Esophagus muscularis mucosa (tissue), 4 donors: ENCODE measurements at regions not wholly inside any gene's neighbourhood (a gene's known extent, or its start where the extent isn't known, plus 50 kb on each side); places are given as distances from the start of the nearest gene placed in this dataset.
A peak's percentile ranks its signal among the peaks of the same experiment; 100 is the strongest.

ENCODE experiments used
- DNase-seq: peaks from one replicate; pipeline ENCODE4 v3.0.0-alpha.2; 2017; ENCODE audit errors: extremely low spot score
- H3K27ac ChIP-seq, 4 donors: fragments of 200-600 bp; sonication (generic); replicated peaks in 1 of 4; 1 replicate in 3 of 4; 2 replicates in 1 of 4; pipeline ENCODE4 v1.5.1; 2016 to 2019; ENCODE audit warnings: mild to moderate bottlenecking in 1 of 4
- H3K27me3 ChIP-seq, 4 donors: fragments of 200-600 bp; sonication (generic); one replicate each; pipeline versions ENCODE4 v1.5.1 to v1.6.0; 2016 to 2019
- H3K36me3 ChIP-seq, 4 donors: fragments of 200-600 bp; sonication (generic); one replicate each; pipeline ENCODE4 v1.5.1; 2016 to 2019
- H3K4me1 ChIP-seq, 4 donors: fragments of 200-600 bp; sonication (generic); one replicate each; pipeline ENCODE4 v1.5.1; 2016 to 2019
- H3K4me3 ChIP-seq, 4 donors: fragments of 200-600 bp; sonication (generic); 1 replicate in 2 of 4; 2 replicates in 2 of 4; pipeline ENCODE4 v1.5.1; 2016 to 2019; ENCODE audit warnings: mild to moderate bottlenecking in 4 of 4, moderate library complexity in 1 of 4
- H3K9me3 ChIP-seq, 4 donors: fragments of 200-600 bp; sonication (generic); 1 replicate in 3 of 4; 2 replicates in 1 of 4; pipeline ENCODE4 v1.5.1; 2016 to 2019
- EP300 ChIP-seq: sonication (generic); formaldehyde crosslinking; IDR thresholded peaks from one replicate; pipeline ENCODE4 v1.6.1; 2017; ENCODE audit warnings: antibody characterized with exemption
- POLR2A ChIP-seq: fragments of 450-650 bp; IDR thresholded peaks from one replicate; pipeline ENCODE4 v1.6.1; 2017; ENCODE audit warnings: antibody characterized with exemption, moderate library complexity, mild to moderate bottlenecking, low read depth
- POLR2AphosphoS5 ChIP-seq, 2 donors: sonication (generic); formaldehyde crosslinking; IDR thresholded peaks; one replicate each; pipeline ENCODE4 v1.6.1; 2017; ENCODE audit warnings: antibody characterized with exemption in 2 of 2
- WGBS: methylation state at CpG from one replicate; pipeline ENCODE4 v1.1.5; 2018; 5-methylcytosine and 5-hydroxymethylcytosine counted together
- intact Hi-C: fragments of 100-400 bp; cut with DNase I; formaldehyde crosslinking; loops from one replicate; pipeline ENCODE4 v1.15.1; 2023
- TF ChIP-seq, protein P1 (sequence below), 3 experiments: fragments of 200-600 bp in 2 of 3; fragments of 450-650 bp in 1 of 3; sonication (generic) in 2 of 3; IDR thresholded peaks; one replicate each; pipeline ENCODE4 v1.5.1; 2017 to 2019; ENCODE audit warnings: antibody characterized with exemption in 3 of 3, mild to moderate bottlenecking in 2 of 3, moderate library complexity in 1 of 3

DNA sequence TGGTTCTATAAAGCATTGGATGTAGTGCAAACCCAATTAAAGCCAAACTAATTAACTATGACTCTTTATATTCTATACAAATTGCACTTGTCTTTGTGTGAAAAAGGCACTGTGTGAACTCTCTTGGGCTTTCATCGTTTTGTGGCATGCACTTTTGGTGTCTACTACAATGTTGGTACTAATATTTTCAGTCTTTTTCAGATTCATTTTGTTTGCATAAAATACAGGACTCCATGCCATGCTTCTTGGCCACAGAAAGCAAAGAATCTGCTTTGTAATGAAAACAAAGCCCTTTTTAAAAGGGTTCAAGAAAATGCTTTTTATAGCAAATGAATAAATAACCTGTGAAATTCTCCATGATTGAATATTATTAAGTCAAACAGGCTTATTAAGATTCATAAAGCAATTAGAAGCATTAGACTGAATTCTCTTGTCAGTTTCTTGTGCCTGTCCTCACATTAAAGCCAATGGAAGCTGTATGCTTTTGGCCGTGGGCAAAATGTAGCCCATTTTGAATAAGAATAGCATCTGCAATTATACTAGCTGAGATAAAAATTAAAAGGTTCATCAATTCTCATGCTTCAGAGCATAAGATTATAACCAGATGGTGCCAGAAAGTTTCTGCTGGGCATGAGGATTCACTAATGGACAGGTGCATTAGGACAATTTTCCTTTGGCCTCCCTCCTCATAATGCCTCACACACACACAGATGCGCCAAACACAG, 1665.2 kb downstream of the SUCLG1 start:
- Histone ChIP-seq H3K9me3 (no peaks in the 10 kb centered on the region), H3K27me3 (no peaks in the 10 kb centered on the region), H3K27ac (peak overlapping the region; percentile 20 to 62 (median 56)), H3K4me3 (no peak overlapping the region), H3K4me1 (peaks cover 0 to 67% (median 34%) of the 10 kb centered on the region in 4 donors), H3K36me3 (no peaks in the 10 kb centered on the region)
- 69% methylated on average over 3 of the region's 3 CpGs for WGBS
- no peak for TF ChIP-seq POLR2A
- TF ChIP-seq POLR2AphosphoS5 (IDR thresholded peaks at IDR 0.05): no peak
- TF ChIP-seq, protein P1, sequence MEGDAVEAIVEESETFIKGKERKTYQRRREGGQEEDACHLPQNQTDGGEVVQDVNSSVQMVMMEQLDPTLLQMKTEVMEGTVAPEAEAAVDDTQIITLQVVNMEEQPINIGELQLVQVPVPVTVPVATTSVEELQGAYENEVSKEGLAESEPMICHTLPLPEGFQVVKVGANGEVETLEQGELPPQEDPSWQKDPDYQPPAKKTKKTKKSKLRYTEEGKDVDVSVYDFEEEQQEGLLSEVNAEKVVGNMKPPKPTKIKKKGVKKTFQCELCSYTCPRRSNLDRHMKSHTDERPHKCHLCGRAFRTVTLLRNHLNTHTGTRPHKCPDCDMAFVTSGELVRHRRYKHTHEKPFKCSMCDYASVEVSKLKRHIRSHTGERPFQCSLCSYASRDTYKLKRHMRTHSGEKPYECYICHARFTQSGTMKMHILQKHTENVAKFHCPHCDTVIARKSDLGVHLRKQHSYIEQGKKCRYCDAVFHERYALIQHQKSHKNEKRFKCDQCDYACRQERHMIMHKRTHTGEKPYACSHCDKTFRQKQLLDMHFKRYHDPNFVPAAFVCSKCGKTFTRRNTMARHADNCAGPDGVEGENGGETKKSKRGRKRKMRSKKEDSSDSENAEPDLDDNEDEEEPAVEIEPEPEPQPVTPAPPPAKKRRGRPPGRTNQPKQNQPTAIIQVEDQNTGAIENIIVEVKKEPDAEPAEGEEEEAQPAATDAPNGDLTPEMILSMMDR (IDR thresholded peaks at IDR 0.05): no peak
- TF ChIP-seq EP300: no peak
- no peak for DNase-seq
- intact Hi-C loops: no loop called here

DNA sequence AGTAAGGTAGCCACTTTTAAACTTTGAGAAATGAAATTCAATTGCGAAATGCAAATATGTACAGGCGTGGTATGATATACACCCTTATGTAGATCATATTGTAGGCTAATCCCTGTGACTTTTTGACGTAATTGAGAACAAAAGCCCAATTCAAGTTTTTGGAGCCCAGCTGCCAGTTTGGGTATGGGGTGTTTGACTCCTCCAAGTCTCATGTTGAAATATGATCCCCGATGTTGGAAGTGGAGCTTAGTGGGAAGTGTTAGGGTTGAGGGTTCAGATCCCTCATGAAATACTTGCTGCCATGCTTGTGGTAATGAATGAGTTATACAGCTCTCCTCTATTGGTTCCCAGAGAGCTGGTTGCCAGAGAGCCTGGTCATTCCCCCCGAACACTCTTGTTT, 1666.8 kb downstream of the SUCLG1 start:
- no peak for DNase-seq
- no peaks in the 10 kb centered on the region for H3K9me3 ChIP-seq
- no peak overlapping the region for H3K4me3 ChIP-seq
- no peak for TF ChIP-seq EP300
- TF ChIP-seq, protein P1 (IDR thresholded peaks at IDR 0.05): no peak
- no peak for TF ChIP-seq POLR2A
- TF ChIP-seq POLR2AphosphoS5 (IDR thresholded peaks at IDR 0.05): no peak
- intact Hi-C loops: no loop called here
- H3K4me1 ChIP-seq: peaks cover 0 to 64% (median 34%) of the 10 kb centered on the region in 4 donors
- WGBS: 87% methylated on average over 5 of the region's 5 CpGs
- no peaks in the 10 kb centered on the region for H3K27me3 ChIP-seq
- no peaks in the 10 kb centered on the region for H3K36me3 ChIP-seq
- peak overlapping the region; percentile 37 to 58 (median 46) for H3K27ac ChIP-seq

DNA sequence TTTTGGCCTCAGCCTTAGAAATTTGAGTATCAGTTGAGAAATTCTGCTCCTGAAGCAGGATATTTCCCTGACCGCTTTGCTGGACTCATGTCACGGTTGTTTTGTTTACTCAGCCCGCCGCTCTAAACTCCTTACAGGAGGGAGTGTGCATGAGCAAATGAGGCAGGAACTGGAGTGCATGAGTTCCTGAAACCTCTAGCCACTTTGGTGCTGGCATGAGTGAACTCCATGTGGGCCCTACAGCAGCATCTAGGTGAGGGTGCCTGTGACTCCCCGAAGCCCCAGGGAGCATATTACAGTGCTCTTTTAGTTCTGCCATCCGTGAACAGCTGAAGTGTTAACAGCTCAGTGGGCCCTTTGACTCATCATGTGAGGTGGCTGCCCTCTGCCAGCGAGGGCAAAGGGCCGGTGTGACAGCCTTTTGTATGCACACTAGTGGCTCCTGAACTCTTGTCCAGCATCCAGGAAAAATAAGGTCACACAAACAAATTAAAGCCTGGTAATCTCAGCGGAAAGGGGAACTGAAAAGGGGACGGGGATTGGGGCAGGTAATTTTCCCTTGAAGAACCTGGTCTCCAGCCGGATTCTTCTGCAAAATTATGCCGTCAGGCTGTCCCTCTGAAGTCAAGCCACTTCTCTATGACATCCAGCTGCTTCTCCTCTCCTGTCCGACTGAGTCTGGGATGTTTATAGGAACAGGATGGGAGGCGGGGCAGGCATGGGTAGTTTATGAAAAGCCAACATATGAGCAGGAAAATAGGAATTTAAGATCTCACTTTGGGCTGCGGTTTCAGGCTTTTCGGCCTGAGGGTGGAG, 1668.7 kb downstream of the SUCLG1 start:
- 58% methylated on average over 16 of the region's 16 CpGs for WGBS
- Histone ChIP-seq H3K27me3 (no peaks in the 10 kb centered on the region), H3K4me3 (no peak overlapping the region), H3K27ac (peak overlapping the region; percentile 25 to 60 (median 38)), H3K36me3 (no peaks in the 10 kb centered on the region), H3K4me1 (peaks cover 0 to 45% (median 29%) of the 10 kb centered on the region in 4 donors), H3K9me3 (no peaks in the 10 kb centered on the region)
- intact Hi-C loops: no loop called here
- TF ChIP-seq, protein P1 (IDR thresholded peaks at IDR 0.05): no peak
- TF ChIP-seq EP300 (no peak), POLR2AphosphoS5 (IDR thresholded peaks at IDR 0.05) (peak; percentile 14 to 21)
- no peak for DNase-seq

DNA sequence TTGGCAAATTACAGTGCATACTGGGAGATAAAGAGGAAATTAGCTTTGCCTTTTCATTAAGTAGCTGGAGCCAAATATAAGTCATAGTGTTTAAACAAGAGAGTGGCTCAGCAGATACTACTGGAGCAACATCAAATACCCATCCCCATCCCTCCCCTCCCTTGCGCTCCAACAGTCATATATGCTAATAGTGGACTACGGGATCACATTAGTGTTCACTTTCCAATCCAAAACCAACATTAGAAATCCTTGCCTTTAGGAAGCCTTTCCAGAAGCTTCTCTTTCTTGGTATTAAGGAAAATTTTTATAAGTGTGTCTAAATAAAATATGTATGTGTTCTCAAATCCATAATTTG, 1669.3 kb downstream of the SUCLG1 start:
- Histone ChIP-seq H3K4me1 (peaks cover 0 to 39% (median 24%) of the 10 kb centered on the region in 4 donors), H3K9me3 (no peaks in the 10 kb centered on the region), H3K27me3 (no peaks in the 10 kb centered on the region), H3K36me3 (no peaks in the 10 kb centered on the region), H3K27ac (peak overlapping the region; percentile 7 to 60 (median 28)), H3K4me3 (no peak overlapping the region)
- 46% methylated on average over 2 of the region's 2 CpGs for WGBS
- DNase-seq: no peak
- intact Hi-C loops: no loop called here
- TF ChIP-seq, protein P1 (IDR thresholded peaks at IDR 0.05): no peak
- TF ChIP-seq EP300 (no peak), POLR2AphosphoS5 (IDR thresholded peaks at IDR 0.05) (no peak), POLR2A (no peak)
